ENCODE measurements at regions not wholly inside any gene's neighbourhood (a gene's known extent, or its start where the extent isn't known, plus 50 kb on each side); places are given as distances from the start of the nearest gene placed in this dataset.
"Not testable (repeated sequence)": the region's sequence is repeated elsewhere in the genome, so short reads cannot be mapped to it uniquely, and the experiment has no call there.

GRCh38 chr16:8436931-8437330 lies 153.4 kb downstream of the TMEM114 start:
- DNase-seq, result no peak

GRCh38 chr16:8431783-8432182 lies 158.5 kb downstream of the TMEM114 start:
- DNase-seq, result no peak

- DNase-seq, result no peak
Measured at GRCh38 chr16:8430401-8430800, 159.9 kb downstream of the TMEM114 start.

GRCh38 chr16:8426569-8426968 lies 163.7 kb downstream of the TMEM114 start:
- DNase-seq, result no peak

- no peak for DNase-seq
Measured at GRCh38 chr16:8417145-8417544, 173.2 kb downstream of the TMEM114 start.

- no peak for DNase-seq
Measured at GRCh38 chr16:8408855-8409567, 181.3 kb downstream of the TMEM114 start.

- DNase-seq, result no peak
Measured at GRCh38 chr16:8407351-8407750, 183.0 kb downstream of the TMEM114 start.

GRCh38 chr16:8403978-8404749 lies 186.1 kb downstream of the TMEM114 start:
- no peak for DNase-seq

GRCh38 chr16:8402981-8403843 lies 187.1 kb downstream of the TMEM114 start:
- no peak for DNase-seq

GRCh38 chr16:8400683-8401082 lies 189.6 kb downstream of the TMEM114 start:
- DNase-seq, result not testable (repeated sequence)

GRCh38 chr16:8398548-8398947 lies 191.8 kb downstream of the TMEM114 start:
- DNase-seq, result no peak

GRCh38 chr16:8397223-8397622 lies 193.1 kb downstream of the TMEM114 start:
- no peak for DNase-seq

- DNase-seq, result no peak
Measured at GRCh38 chr16:8396463-8396862, 193.8 kb downstream of the TMEM114 start.

- no peak for DNase-seq
Measured at GRCh38 chr16:8391257-8391656, 199.1 kb downstream of the TMEM114 start.

- DNase-seq, result no peak
Measured at GRCh38 chr16:8388684-8389083, 201.6 kb downstream of the TMEM114 start.

GRCh38 chr16:8381814-8382213 lies 208.5 kb downstream of the TMEM114 start:
- no peak for DNase-seq

- DNase-seq, result no peak
Measured at GRCh38 chr16:8380311-8380710, 210.0 kb downstream of the TMEM114 start.

GRCh38 chr16:8377864-8378263 lies 212.4 kb downstream of the TMEM114 start:
- no peak for DNase-seq

GRCh38 chr16:8376858-8377257 lies 213.5 kb downstream of the TMEM114 start:
- no peak for DNase-seq

- DNase-seq, result no peak
Measured at GRCh38 chr16:8376430-8376829, 213.9 kb downstream of the TMEM114 start.

GRCh38 chr16:8375232-8375587 lies 215.1 kb downstream of the TMEM114 start:
- DNase-seq, result no peak

- DNase-seq, result no peak
Measured at GRCh38 chr16:8374586-8375231, 215.6 kb downstream of the TMEM114 start.
